Mammary epithelial cell (primary cell): ENCODE measurements at regions not wholly inside any gene's neighbourhood (a gene's known extent, or its start where the extent isn't known, plus 50 kb on each side); places are given as distances from the start of the nearest gene placed in this dataset.

Experiments
- EZH2 ChIP-seq: IDR thresholded peaks from 2 replicates; pipeline ENCODE4 v1.6.1; 2012; ENCODE audit warnings: low read length, inconsistent platforms, borderline replicate concordance
- TF ChIP-seq, protein P1 (sequence below), 2 donors: IDR thresholded peaks in 1 of 2; conservative IDR thresholded peaks in 1 of 2; 2 replicates each; pipeline ENCODE4 v1.5.1; 2011 to 2012; ENCODE audit warnings: inconsistent platforms in 2 of 2, low read length in 2 of 2, mild to moderate bottlenecking in 2 of 2, control low read depth in 1 of 2, low read depth in 1 of 2; ENCODE audit not compliant: insufficient read depth in 1 of 2; ENCODE audit errors: extremely low read depth in 1 of 2

DNA sequence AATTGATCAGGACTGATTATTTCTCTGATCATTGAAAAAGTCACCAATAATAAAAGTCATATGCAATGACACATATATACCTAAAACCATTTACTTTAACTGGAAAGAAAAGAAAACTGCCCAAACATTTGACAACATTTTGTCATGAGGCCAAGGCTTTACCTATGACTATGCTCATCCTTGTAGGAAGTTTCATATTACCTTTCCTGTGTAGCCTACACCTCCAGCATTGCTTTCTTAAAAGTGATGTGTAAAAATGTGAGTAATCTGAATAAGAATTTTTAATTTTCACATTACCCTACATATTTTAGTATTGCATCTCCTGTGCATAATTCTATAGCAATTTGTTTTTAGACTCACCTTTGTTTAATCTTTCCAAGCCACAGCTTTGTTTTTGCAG lies 419.8 kb upstream of the FIGN start:
- TF ChIP-seq, protein P1, sequence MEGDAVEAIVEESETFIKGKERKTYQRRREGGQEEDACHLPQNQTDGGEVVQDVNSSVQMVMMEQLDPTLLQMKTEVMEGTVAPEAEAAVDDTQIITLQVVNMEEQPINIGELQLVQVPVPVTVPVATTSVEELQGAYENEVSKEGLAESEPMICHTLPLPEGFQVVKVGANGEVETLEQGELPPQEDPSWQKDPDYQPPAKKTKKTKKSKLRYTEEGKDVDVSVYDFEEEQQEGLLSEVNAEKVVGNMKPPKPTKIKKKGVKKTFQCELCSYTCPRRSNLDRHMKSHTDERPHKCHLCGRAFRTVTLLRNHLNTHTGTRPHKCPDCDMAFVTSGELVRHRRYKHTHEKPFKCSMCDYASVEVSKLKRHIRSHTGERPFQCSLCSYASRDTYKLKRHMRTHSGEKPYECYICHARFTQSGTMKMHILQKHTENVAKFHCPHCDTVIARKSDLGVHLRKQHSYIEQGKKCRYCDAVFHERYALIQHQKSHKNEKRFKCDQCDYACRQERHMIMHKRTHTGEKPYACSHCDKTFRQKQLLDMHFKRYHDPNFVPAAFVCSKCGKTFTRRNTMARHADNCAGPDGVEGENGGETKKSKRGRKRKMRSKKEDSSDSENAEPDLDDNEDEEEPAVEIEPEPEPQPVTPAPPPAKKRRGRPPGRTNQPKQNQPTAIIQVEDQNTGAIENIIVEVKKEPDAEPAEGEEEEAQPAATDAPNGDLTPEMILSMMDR (conservative IDR thresholded peaks at IDR 0.05 in 1 of 2, IDR thresholded peaks at IDR 0.05 in 1 of 2; ENCODE audit: extremely low read depth in 1 of 2, insufficient read depth in 1 of 2, low read depth in 1 of 2, low read length in 2 of 2) = no peak
- no peak for TF ChIP-seq EZH2
